ENCODE measurements at regions not wholly inside any gene's neighbourhood (a gene's known extent, or its start where the extent isn't known, plus 50 kb on each side); places are given as distances from the start of the nearest gene placed in this dataset.
"Not testable (repeated sequence)": the region's sequence is repeated elsewhere in the genome, so short reads cannot be mapped to it uniquely, and the experiment has no call there.

DNA sequence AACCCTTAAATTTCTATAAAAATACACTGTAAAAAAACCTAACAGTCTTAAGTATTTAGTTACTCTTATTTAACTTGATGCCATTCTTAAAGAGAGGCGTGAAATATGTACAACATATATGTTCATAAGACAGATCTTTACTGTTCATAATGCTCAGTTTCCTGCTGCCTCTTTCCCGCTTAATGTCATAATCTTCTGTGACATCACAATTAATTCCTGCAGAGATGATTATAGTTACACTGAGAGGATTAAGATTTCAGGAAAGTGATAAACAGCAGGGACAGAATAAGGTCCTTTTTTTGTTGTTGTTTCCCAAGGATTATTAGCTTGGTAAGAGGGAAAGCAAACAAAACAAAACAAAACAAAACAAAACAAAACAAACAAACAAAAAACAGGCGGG, 801.4 kb downstream of the FLRT2 start:
- no peak overlapping the region for H3K4me3 Mint-ChIP-seq (ENCODE audit: unreplicated experiment)

DNA sequence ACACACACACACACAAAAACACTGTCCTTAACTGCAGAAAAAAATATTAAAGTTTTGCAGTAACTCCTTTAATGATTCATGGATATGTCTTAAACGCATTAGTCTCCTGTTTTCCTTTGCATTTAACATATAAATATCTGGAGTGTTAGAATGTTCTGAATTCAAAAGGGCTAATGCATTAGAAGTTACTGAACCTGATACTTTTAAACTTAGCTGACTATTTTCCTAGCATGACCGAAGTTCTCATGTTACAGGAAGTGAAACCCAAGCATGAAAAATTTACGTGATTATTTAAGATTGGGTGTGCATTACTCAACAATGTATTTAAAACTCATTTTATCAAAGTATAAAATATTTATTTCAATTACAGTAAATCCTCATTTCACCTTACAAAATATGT, 791.2 kb downstream of the FLRT2 start:
- Mint-ChIP-seq H3K4me1 (ENCODE audit: low read depth, unreplicated experiment) (no peaks in the 10 kb centered on the region), H3K9me3 (ENCODE audit: unreplicated experiment) (no peaks in the 10 kb centered on the region), H3K27ac (ENCODE audit: unreplicated experiment) (no peak overlapping the region), H3K36me3 (ENCODE audit: unreplicated experiment) (no peaks in the 10 kb centered on the region), H3K4me3 (ENCODE audit: unreplicated experiment) (no peak overlapping the region), H3K27me3 (ENCODE audit: unreplicated experiment) (no peaks in the 10 kb centered on the region)
- DNase-seq = no peak
- TF ChIP-seq, protein P1, sequence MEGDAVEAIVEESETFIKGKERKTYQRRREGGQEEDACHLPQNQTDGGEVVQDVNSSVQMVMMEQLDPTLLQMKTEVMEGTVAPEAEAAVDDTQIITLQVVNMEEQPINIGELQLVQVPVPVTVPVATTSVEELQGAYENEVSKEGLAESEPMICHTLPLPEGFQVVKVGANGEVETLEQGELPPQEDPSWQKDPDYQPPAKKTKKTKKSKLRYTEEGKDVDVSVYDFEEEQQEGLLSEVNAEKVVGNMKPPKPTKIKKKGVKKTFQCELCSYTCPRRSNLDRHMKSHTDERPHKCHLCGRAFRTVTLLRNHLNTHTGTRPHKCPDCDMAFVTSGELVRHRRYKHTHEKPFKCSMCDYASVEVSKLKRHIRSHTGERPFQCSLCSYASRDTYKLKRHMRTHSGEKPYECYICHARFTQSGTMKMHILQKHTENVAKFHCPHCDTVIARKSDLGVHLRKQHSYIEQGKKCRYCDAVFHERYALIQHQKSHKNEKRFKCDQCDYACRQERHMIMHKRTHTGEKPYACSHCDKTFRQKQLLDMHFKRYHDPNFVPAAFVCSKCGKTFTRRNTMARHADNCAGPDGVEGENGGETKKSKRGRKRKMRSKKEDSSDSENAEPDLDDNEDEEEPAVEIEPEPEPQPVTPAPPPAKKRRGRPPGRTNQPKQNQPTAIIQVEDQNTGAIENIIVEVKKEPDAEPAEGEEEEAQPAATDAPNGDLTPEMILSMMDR (IDR thresholded peaks at IDR 0.05; ENCODE audit: partially characterized antibody, unreplicated experiment) = no peak

More for the DNA sequence above, 801.4 kb downstream of the FLRT2 start:
- Mint-ChIP-seq H3K27me3 (ENCODE audit: unreplicated experiment) (no peaks in the 10 kb centered on the region), H3K27ac (ENCODE audit: unreplicated experiment) (no peak overlapping the region), H3K4me1 (ENCODE audit: low read depth, unreplicated experiment) (peaks cover 3% of the 10 kb centered on the region), H3K36me3 (ENCODE audit: unreplicated experiment) (no peaks in the 10 kb centered on the region), H3K9me3 (ENCODE audit: unreplicated experiment) (no peaks in the 10 kb centered on the region)
- DNase-seq = no peak
- TF ChIP-seq, protein P1 (IDR thresholded peaks at IDR 0.05; ENCODE audit: partially characterized antibody, unreplicated experiment) = no peak

GRCh38 chr14:86312154-86312665, 782.3 kb downstream of the FLRT2 start:
- not testable (repeated sequence) for DNase-seq; H3K27me3 Mint-ChIP-seq (ENCODE audit: unreplicated experiment); H3K9me3 Mint-ChIP-seq (ENCODE audit: unreplicated experiment); H3K4me1 Mint-ChIP-seq (ENCODE audit: low read depth, unreplicated experiment); H3K27ac Mint-ChIP-seq (ENCODE audit: unreplicated experiment); H3K36me3 Mint-ChIP-seq (ENCODE audit: unreplicated experiment); H3K4me3 Mint-ChIP-seq (ENCODE audit: unreplicated experiment)

DNA sequence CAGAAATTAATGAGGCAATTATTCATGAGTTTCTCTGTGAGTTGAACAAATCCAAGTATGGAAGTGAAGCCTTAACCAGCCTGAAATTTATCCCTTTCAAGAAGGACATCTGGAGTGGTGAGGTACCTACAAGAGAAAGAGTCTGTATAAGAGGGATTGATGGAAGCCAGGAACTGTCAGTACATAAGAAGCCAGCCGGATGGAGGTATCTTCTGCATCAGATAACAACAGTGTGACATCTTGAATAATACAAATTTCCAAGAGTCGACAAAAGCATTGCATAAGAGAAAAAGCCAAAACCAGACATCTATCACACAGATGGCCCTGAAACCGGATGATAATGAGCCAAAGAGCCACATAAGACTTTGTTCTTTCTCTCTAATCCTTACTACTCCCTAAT, 781.2 kb downstream of the FLRT2 start:
- peaks cover 3% of the 10 kb centered on the region for H3K9me3 Mint-ChIP-seq (ENCODE audit: unreplicated experiment)

GRCh38 chr14:86310611-86311010, 780.7 kb downstream of the FLRT2 start:
- no peak overlapping the region for H3K4me3 Mint-ChIP-seq (ENCODE audit: unreplicated experiment)
- peaks cover 3% of the 10 kb centered on the region for H3K9me3 Mint-ChIP-seq (ENCODE audit: unreplicated experiment)
- TF ChIP-seq, protein P1 (IDR thresholded peaks at IDR 0.05; ENCODE audit: partially characterized antibody, unreplicated experiment) = no peak
- H3K27me3 Mint-ChIP-seq (ENCODE audit: unreplicated experiment) = peaks cover 2% of the 10 kb centered on the region
- H3K36me3 Mint-ChIP-seq (ENCODE audit: unreplicated experiment) = no peaks in the 10 kb centered on the region
- no peaks in the 10 kb centered on the region for H3K4me1 Mint-ChIP-seq (ENCODE audit: low read depth, unreplicated experiment)
- no peak overlapping the region for H3K27ac Mint-ChIP-seq (ENCODE audit: unreplicated experiment)
- no peak for DNase-seq

More for the DNA sequence above, 781.2 kb downstream of the FLRT2 start:
- Mint-ChIP-seq H3K36me3 (ENCODE audit: unreplicated experiment) (no peaks in the 10 kb centered on the region), H3K27ac (ENCODE audit: unreplicated experiment) (no peak overlapping the region), H3K4me1 (ENCODE audit: low read depth, unreplicated experiment) (no peaks in the 10 kb centered on the region), H3K4me3 (ENCODE audit: unreplicated experiment) (no peak overlapping the region), H3K27me3 (ENCODE audit: unreplicated experiment) (peaks cover 2% of the 10 kb centered on the region)
- DNase-seq = no peak
- TF ChIP-seq, protein P1 (IDR thresholded peaks at IDR 0.05; ENCODE audit: partially characterized antibody, unreplicated experiment) = no peak

Measured in glutamatergic neuron (in vitro differentiated cells).